LHCN-M2 (cell line): ENCODE measurements at regions not wholly inside any gene's neighbourhood (a gene's known extent, or its start where the extent isn't known, plus 50 kb on each side); places are given as distances from the start of the nearest gene placed in this dataset.

Experiments
- DNase-seq: peaks from one replicate; pipeline ENCODE4 v3.0.0-alpha.2; 2012; ENCODE audit warnings: low read depth

- DNase-seq, result no peak
These were observed 362.1 kb downstream of the PLOD2 start for GRCh38 chr3:145798696-145799537.

GRCh38 chr3:145801696-145802095 is 359.3 kb downstream of the PLOD2 start:
- no peak for DNase-seq

GRCh38 chr3:145807990-145808389 is 353.0 kb downstream of the PLOD2 start:
- peak; percentile 42 for DNase-seq

- DNase-seq, result no peak
These were observed 348.6 kb downstream of the PLOD2 start for GRCh38 chr3:145812391-145812790.

GRCh38 chr3:145815707-145816413 is 345.1 kb downstream of the PLOD2 start:
- peak; percentile 14 for DNase-seq

GRCh38 chr3:145817870-145818483 is 343.0 kb downstream of the PLOD2 start:
- DNase-seq, result no peak

- peak; percentile 9 for DNase-seq
These were observed 340.8 kb downstream of the PLOD2 start for GRCh38 chr3:145820170-145820569.

GRCh38 chr3:145842294-145842902 is 318.6 kb downstream of the PLOD2 start:
- no peak for DNase-seq

- no peak for DNase-seq
These were observed 317.4 kb downstream of the PLOD2 start for GRCh38 chr3:145843561-145843960.

GRCh38 chr3:145849115-145849514 is 311.9 kb downstream of the PLOD2 start:
- no peak for DNase-seq

GRCh38 chr3:145854499-145854898 is 306.5 kb downstream of the PLOD2 start:
- DNase-seq, result peak; percentile 64

GRCh38 chr3:145857956-145858355 is 303.0 kb downstream of the PLOD2 start:
- no peak for DNase-seq

GRCh38 chr3:145864336-145864735 is 296.6 kb downstream of the PLOD2 start:
- no peak for DNase-seq

GRCh38 chr3:145865399-145866018 is 295.5 kb downstream of the PLOD2 start:
- no peak for DNase-seq

- DNase-seq, result no peak
These were observed 291.0 kb downstream of the PLOD2 start for GRCh38 chr3:145869958-145870357.

GRCh38 chr3:145882436-145882835 is 278.5 kb downstream of the PLOD2 start:
- DNase-seq, result peak; percentile 13

GRCh38 chr3:145889730-145890129 is 271.3 kb downstream of the PLOD2 start:
- DNase-seq, result no peak

GRCh38 chr3:145892869-145893268 is 268.1 kb downstream of the PLOD2 start:
- DNase-seq, result no peak

- DNase-seq, result peak; percentile 27
These were observed 267.7 kb downstream of the PLOD2 start for GRCh38 chr3:145893331-145893730.

- DNase-seq, result no peak
These were observed 262.5 kb downstream of the PLOD2 start for GRCh38 chr3:145898487-145898886.

GRCh38 chr3:145899241-145899640 is 261.7 kb downstream of the PLOD2 start:
- peak; percentile 18 for DNase-seq
